ENCODE measurements at regions not wholly inside any gene's neighbourhood (a gene's known extent, or its start where the extent isn't known, plus 50 kb on each side); places are given as distances from the start of the nearest gene placed in this dataset.

DNA sequence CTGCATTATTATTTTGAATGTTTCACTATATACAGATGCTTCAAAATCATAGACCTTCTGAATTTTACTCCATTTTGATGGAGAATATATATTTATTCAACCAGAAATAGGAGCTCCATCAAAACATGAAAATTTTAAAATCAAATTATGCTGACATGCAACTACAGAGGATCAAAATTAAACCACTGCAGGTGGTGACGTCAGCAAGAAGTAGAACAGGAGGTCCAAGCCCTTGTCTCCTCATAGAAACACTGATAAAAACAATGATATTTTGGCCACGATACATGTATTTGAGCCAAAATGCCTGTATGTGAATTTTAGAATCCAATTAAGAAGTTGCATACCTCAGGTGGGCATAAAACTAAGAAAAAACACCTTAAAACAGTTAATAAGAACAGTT is 236.6 kb upstream of the FBXL7 start:
- no peak for TF ChIP-seq EP300 (IDR thresholded peaks at IDR 0.05)
- TF ChIP-seq, protein P1, sequence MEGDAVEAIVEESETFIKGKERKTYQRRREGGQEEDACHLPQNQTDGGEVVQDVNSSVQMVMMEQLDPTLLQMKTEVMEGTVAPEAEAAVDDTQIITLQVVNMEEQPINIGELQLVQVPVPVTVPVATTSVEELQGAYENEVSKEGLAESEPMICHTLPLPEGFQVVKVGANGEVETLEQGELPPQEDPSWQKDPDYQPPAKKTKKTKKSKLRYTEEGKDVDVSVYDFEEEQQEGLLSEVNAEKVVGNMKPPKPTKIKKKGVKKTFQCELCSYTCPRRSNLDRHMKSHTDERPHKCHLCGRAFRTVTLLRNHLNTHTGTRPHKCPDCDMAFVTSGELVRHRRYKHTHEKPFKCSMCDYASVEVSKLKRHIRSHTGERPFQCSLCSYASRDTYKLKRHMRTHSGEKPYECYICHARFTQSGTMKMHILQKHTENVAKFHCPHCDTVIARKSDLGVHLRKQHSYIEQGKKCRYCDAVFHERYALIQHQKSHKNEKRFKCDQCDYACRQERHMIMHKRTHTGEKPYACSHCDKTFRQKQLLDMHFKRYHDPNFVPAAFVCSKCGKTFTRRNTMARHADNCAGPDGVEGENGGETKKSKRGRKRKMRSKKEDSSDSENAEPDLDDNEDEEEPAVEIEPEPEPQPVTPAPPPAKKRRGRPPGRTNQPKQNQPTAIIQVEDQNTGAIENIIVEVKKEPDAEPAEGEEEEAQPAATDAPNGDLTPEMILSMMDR (IDR thresholded peaks at IDR 0.05) = no peak
